Ishikawa (cell line): ENCODE measurements at regions not wholly inside any gene's neighbourhood (a gene's known extent, or its start where the extent isn't known, plus 50 kb on each side); places are given as distances from the start of the nearest gene placed in this dataset.

ENCODE experiments used
- CEBPB ChIP-seq: IDR thresholded peaks from 2 replicates; pipeline ENCODE4 v1.6.1; 2012
- FOXM1 ChIP-seq: IDR thresholded peaks from 2 replicates; pipeline ENCODE4 v1.6.1; 2012; ENCODE audit warnings: low read depth, borderline replicate concordance
- RAD21 ChIP-seq: IDR thresholded peaks from 2 replicates; pipeline ENCODE4 v1.6.1; 2012; ENCODE audit warnings: low read depth
- TAF1 ChIP-seq: IDR thresholded peaks from 2 replicates; pipeline ENCODE4 v1.6.1; 2012; ENCODE audit warnings: low read depth, mild to moderate bottlenecking
- TEAD4 ChIP-seq: IDR thresholded peaks from 2 replicates; pipeline ENCODE4 v1.6.1; 2012
- USF1 ChIP-seq: IDR thresholded peaks from 2 replicates; pipeline ENCODE4 v1.6.1; 2012
- YY1 ChIP-seq: IDR thresholded peaks from 2 replicates; pipeline ENCODE4 v1.6.1; 2012; ENCODE audit warnings: low read depth
- TF ChIP-seq, protein P1 (sequence below): IDR thresholded peaks from 2 replicates; pipeline ENCODE4 v1.6.1; 2012; ENCODE audit warnings: low read depth, mild to moderate bottlenecking

GRCh38 chr4:161287678-161288352 is 876.0 kb downstream of the FSTL5 start:
- no peak for TF ChIP-seq TEAD4
- TF ChIP-seq RAD21: no peak
- no peak for TF ChIP-seq USF1
- no peak for TF ChIP-seq CEBPB
- TF ChIP-seq YY1: no peak
- TF ChIP-seq, protein P1, sequence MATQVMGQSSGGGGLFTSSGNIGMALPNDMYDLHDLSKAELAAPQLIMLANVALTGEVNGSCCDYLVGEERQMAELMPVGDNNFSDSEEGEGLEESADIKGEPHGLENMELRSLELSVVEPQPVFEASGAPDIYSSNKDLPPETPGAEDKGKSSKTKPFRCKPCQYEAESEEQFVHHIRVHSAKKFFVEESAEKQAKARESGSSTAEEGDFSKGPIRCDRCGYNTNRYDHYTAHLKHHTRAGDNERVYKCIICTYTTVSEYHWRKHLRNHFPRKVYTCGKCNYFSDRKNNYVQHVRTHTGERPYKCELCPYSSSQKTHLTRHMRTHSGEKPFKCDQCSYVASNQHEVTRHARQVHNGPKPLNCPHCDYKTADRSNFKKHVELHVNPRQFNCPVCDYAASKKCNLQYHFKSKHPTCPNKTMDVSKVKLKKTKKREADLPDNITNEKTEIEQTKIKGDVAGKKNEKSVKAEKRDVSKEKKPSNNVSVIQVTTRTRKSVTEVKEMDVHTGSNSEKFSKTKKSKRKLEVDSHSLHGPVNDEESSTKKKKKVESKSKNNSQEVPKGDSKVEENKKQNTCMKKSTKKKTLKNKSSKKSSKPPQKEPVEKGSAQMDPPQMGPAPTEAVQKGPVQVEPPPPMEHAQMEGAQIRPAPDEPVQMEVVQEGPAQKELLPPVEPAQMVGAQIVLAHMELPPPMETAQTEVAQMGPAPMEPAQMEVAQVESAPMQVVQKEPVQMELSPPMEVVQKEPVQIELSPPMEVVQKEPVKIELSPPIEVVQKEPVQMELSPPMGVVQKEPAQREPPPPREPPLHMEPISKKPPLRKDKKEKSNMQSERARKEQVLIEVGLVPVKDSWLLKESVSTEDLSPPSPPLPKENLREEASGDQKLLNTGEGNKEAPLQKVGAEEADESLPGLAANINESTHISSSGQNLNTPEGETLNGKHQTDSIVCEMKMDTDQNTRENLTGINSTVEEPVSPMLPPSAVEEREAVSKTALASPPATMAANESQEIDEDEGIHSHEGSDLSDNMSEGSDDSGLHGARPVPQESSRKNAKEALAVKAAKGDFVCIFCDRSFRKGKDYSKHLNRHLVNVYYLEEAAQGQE: no peak
- TF ChIP-seq FOXM1: no peak
- TF ChIP-seq TAF1: no peak
